ENCODE measurements at regions not wholly inside any gene's neighbourhood (a gene's known extent, or its start where the extent isn't known, plus 50 kb on each side); places are given as distances from the start of the nearest gene placed in this dataset.

- TF ChIP-seq CTCF (IDR thresholded peaks at IDR 0.05) (no peak), POLR2A (IDR thresholded peaks at IDR 0.05) (no peak)
Observed at GRCh38 chr10:28199941-28200340, 102.9 kb downstream of the MPP7 start.
